RWPE1 (cell line): ENCODE measurements at regions not wholly inside any gene's neighbourhood (a gene's known extent, or its start where the extent isn't known, plus 50 kb on each side); places are given as distances from the start of the nearest gene placed in this dataset.

Source experiments
- CTCF ChIA-PET: fragments of 350-600 bp; sonication (Branson Sonifier 250); formaldehyde crosslinking; extraction: SDS; loops from one replicate; lab custom pipeline; 2021; lab: Yijun Ruan, JAX
- POLR2A ChIA-PET: fragments of 400-600 bp; formaldehyde crosslinking; extraction: SDS; loops from one replicate; lab custom pipeline; 2020; ENCODE audit warnings: antibody characterized with exemption; ENCODE audit not compliant: low non-redundant PET; lab: Yijun Ruan, JAX
- DNase-seq: peaks from one replicate; pipeline ENCODE4 v3.0.0; 2012; ENCODE audit warnings: low spot score
- H3K27ac ChIP-seq: fragments of 450-650 bp; 2 replicates; pipeline ENCODE4 v1.5.1; 2017
- TF ChIP-seq, protein P1 (sequence below): fragments of 450-650 bp; conservative IDR thresholded peaks from 2 replicates; pipeline ENCODE4 v1.5.1; 2017; ENCODE audit warnings: low read depth, mild to moderate bottlenecking

DNA sequence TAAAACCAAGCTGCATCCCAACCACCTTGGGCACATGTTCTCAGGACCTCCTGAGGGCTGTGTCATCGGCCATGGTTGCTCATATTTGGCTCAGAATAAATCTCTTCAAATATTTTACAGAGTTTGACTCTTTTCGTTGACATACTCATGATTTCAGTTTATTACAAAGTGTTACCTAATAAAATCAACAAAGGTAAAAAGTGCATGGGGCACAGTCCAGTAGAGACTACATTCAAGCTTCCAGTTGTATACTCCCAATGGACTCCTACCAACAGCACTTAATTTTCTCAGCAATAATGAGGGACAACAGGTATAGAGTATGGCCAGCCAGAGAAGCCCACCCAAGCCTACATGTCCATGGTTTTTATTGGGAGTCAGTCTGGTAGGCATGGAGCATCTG, 347.9 kb upstream of the FAT3 start:
- ChIA-PET CTCF (no interaction called here), POLR2A (no interaction called here)
- no peak overlapping the region for H3K27ac ChIP-seq
- DNase-seq: no peak
- TF ChIP-seq, protein P1, sequence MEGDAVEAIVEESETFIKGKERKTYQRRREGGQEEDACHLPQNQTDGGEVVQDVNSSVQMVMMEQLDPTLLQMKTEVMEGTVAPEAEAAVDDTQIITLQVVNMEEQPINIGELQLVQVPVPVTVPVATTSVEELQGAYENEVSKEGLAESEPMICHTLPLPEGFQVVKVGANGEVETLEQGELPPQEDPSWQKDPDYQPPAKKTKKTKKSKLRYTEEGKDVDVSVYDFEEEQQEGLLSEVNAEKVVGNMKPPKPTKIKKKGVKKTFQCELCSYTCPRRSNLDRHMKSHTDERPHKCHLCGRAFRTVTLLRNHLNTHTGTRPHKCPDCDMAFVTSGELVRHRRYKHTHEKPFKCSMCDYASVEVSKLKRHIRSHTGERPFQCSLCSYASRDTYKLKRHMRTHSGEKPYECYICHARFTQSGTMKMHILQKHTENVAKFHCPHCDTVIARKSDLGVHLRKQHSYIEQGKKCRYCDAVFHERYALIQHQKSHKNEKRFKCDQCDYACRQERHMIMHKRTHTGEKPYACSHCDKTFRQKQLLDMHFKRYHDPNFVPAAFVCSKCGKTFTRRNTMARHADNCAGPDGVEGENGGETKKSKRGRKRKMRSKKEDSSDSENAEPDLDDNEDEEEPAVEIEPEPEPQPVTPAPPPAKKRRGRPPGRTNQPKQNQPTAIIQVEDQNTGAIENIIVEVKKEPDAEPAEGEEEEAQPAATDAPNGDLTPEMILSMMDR: no peak

- no peak overlapping the region for H3K27ac ChIP-seq
- TF ChIP-seq, protein P1: no peak
- ChIA-PET CTCF (no interaction called here), POLR2A (no interaction called here)
- DNase-seq: no peak
Observed at GRCh38 chr11:91872243-91872642, 352.4 kb upstream of the FAT3 start.

- DNase-seq: no peak
- CTCF ChIA-PET: no interaction called here
- POLR2A ChIA-PET: no interaction called here
- TF ChIP-seq, protein P1: no peak
- H3K27ac ChIP-seq: no peak overlapping the region
Observed at GRCh38 chr11:91871791-91872190, 352.8 kb upstream of the FAT3 start.

- CTCF ChIA-PET: no interaction called here
- no peak overlapping the region for H3K27ac ChIP-seq
- DNase-seq: no peak
- TF ChIP-seq, protein P1: no peak
- POLR2A ChIA-PET: no interaction called here
Observed at GRCh38 chr11:91871048-91871447, 353.6 kb upstream of the FAT3 start.

DNA sequence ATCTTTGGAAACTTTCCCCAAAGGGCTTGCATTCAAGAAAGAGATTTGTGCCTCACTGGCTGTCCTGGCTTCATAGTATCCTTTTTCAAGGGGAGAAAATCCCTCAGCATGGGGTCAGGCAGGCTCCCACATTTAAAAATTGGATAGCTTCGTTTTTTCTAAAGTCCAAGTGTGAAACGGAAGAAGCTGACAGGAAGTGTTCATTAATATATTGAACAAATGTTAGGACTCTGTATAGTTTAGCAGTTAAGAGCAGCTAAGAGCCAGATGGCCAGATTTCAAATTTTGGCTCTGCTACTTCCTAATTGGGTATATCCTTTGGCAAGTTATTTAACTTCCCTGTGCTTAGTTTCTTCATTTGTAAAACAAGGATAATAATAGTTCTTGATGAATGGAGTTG, 354.9 kb upstream of the FAT3 start:
- no peak overlapping the region for H3K27ac ChIP-seq
- DNase-seq: no peak
- TF ChIP-seq, protein P1: no peak
- POLR2A ChIA-PET: no interaction called here
- CTCF ChIA-PET: no interaction called here

GRCh38 chr11:91866642-91867041, 358.0 kb upstream of the FAT3 start:
- CTCF ChIA-PET: no interaction called here

More at GRCh38 chr11:91866642-91867041, 358.0 kb upstream of the FAT3 start:
- no peak overlapping the region for H3K27ac ChIP-seq
- TF ChIP-seq, protein P1: no peak
- DNase-seq: no peak
- POLR2A ChIA-PET: no interaction called here
